Coronary artery (tissue), 2 donors: ENCODE measurements at regions not wholly inside any gene's neighbourhood (a gene's known extent, or its start where the extent isn't known, plus 50 kb on each side); places are given as distances from the start of the nearest gene placed in this dataset.
"Not testable (repeated sequence)": the region's sequence is repeated elsewhere in the genome, so short reads cannot be mapped to it uniquely, and the experiment has no call there.

ENCODE experiments used
- DNase-seq: peaks from one replicate; pipeline ENCODE4 v3.0.0-alpha.2; 2017; ENCODE audit warnings: low spot score
- H3K27ac ChIP-seq, 2 donors: fragments of 200-600 bp; sonication (generic); one replicate each; pipeline ENCODE4 v1.5.1; 2016 to 2019
- H3K4me3 ChIP-seq: fragments of 200-600 bp; sonication (generic); 2 replicates; pipeline ENCODE4 v1.5.1; 2016; ENCODE audit warnings: mild to moderate bottlenecking, moderate library complexity
- TF ChIP-seq, protein P1 (sequence below): fragments of 200-600 bp; sonication (generic); IDR thresholded peaks from one replicate; pipeline ENCODE4 v1.5.1; 2019; ENCODE audit warnings: antibody characterized with exemption

- no peak for DNase-seq
- no peak overlapping the region for H3K27ac ChIP-seq
- no peak overlapping the region for H3K4me3 ChIP-seq
- TF ChIP-seq, protein P1, sequence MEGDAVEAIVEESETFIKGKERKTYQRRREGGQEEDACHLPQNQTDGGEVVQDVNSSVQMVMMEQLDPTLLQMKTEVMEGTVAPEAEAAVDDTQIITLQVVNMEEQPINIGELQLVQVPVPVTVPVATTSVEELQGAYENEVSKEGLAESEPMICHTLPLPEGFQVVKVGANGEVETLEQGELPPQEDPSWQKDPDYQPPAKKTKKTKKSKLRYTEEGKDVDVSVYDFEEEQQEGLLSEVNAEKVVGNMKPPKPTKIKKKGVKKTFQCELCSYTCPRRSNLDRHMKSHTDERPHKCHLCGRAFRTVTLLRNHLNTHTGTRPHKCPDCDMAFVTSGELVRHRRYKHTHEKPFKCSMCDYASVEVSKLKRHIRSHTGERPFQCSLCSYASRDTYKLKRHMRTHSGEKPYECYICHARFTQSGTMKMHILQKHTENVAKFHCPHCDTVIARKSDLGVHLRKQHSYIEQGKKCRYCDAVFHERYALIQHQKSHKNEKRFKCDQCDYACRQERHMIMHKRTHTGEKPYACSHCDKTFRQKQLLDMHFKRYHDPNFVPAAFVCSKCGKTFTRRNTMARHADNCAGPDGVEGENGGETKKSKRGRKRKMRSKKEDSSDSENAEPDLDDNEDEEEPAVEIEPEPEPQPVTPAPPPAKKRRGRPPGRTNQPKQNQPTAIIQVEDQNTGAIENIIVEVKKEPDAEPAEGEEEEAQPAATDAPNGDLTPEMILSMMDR: no peak
Observed at GRCh38 chr10:62990126-62990525, 143.0 kb upstream of the NRBF2 start.

DNA sequence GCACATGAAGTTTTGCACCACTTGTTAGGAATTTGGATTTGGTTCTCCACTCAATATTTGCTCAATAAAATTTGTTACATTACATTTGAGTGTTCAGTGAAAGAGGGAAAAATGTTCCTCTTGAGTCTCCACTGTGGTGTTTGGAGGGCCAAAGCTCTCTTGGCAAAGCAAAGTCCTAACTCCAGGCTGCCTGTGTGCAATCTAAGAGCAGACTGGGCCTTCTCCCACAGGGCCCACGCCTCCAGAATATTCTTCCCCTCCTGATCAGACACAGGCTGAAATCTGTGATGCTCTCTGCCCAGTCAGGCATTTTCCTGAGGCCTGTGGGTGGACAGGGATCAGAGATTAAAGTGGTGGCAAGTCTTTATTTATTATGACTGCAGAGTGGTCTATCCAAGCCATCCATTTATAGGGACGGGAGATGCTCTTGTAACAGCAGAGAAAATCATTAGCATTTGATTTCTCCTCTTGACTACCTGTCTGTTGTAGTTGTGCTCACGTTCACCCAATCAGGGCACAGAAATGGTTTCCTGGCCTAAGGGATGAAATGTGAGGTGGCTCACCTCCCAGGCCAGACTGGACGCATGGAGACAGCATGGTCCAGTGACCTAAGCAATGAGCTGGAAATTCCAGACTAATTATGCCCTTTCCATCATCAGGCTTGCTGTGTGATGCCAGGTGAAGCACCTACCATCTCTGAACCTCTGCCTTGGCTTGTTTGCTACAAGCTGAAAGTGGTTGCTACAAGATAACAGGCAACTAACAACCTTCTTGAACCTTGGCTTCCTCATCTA, 147.1 kb upstream of the NRBF2 start:
- no peak for DNase-seq
- H3K27ac ChIP-seq: no peak overlapping the region

GRCh38 chr10:62981096-62981495, 152.0 kb upstream of the NRBF2 start:
- no peak for DNase-seq
- TF ChIP-seq, protein P1: no peak
- Histone ChIP-seq H3K27ac (no peak overlapping the region), H3K4me3 (no peak overlapping the region)

More for the DNA sequence above, 147.1 kb upstream of the NRBF2 start:
- H3K4me3 ChIP-seq: no peak overlapping the region
- TF ChIP-seq, protein P1: no peak

- Histone ChIP-seq H3K4me3 (no peak overlapping the region), H3K27ac (no peak overlapping the region)
- DNase-seq: no peak
- TF ChIP-seq, protein P1: no peak
Observed at GRCh38 chr10:62980687-62981086, 152.4 kb upstream of the NRBF2 start.

- DNase-seq: no peak
- Histone ChIP-seq H3K27ac (no peak overlapping the region), H3K4me3 (no peak overlapping the region)
- TF ChIP-seq, protein P1: no peak
Observed at GRCh38 chr10:62979921-62980320, 153.2 kb upstream of the NRBF2 start.

GRCh38 chr10:62978482-62978881, 154.6 kb upstream of the NRBF2 start:
- no peak overlapping the region for H3K4me3 ChIP-seq
- TF ChIP-seq, protein P1: no peak
- DNase-seq: no peak
- no peak overlapping the region for H3K27ac ChIP-seq

DNA sequence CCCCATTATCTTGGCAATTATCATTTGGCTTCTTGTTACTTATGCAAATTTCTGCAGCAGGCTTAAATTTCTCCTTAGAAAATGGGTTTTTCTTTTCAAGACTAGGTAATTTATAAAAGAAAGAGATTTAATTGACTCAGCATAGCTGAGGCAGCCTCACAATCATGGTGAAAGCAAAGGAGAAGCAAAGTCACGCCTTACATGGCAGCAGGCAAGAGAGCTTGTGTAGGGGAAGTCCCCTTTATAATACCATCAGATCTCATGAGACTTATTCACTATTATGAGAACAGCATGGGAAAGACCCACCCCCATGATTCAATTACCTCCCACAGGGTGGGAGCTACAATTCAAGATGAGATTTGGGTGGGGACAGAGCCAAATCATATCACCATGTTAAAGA, 158.3 kb upstream of the NRBF2 start:
- DNase-seq, H3K4me3 ChIP-seq, H3K27ac ChIP-seq: not testable (repeated sequence)
